Left ventricle myocardium inferior (tissue), 1 donor: ENCODE measurements at regions not wholly inside any gene's neighbourhood (a gene's known extent, or its start where the extent isn't known, plus 50 kb on each side); places are given as distances from the start of the nearest gene placed in this dataset.

Experiments
- DNase-seq: peaks from one replicate; pipeline ENCODE4 v3.0.0-alpha.2; 2020
- H3K27ac ChIP-seq: fragments of 200-600 bp; replicated peaks from 2 replicates; pipeline ENCODE4 v1.8.0; 2021
- H3K27me3 ChIP-seq: fragments of 200-600 bp; 2 replicates; pipeline ENCODE4 v1.8.0; 2021; ENCODE audit warnings: low read depth
- H3K36me3 ChIP-seq: fragments of 200-600 bp; 2 replicates; pipeline ENCODE4 v1.8.0; 2021
- H3K4me1 ChIP-seq: fragments of 200-600 bp; 2 replicates; pipeline ENCODE4 v1.8.0; 2021
- H3K4me3 ChIP-seq: fragments of 200-600 bp; 2 replicates; pipeline ENCODE4 v1.8.0; 2021; ENCODE audit warnings: mild to moderate bottlenecking, moderate library complexity
- H3K9me3 ChIP-seq: fragments of 200-600 bp; replicated peaks from 2 replicates; pipeline ENCODE4 v1.8.0; 2021
- intact Hi-C: fragments of 100-400 bp; cut with micrococcal nuclease; formaldehyde crosslinking; loops from one replicate; pipeline ENCODE4 v1.11.0; 2022
- TF ChIP-seq, protein P1 (sequence below): fragments of 200-600 bp; IDR thresholded peaks from 2 replicates; pipeline ENCODE4 v1.8.0; 2021; ENCODE audit warnings: antibody characterized with exemption, mild to moderate bottlenecking, borderline replicate concordance
- donor health status: DM: no; HTN: yes; CAD: no; lungs with severe emphysema.

DNA sequence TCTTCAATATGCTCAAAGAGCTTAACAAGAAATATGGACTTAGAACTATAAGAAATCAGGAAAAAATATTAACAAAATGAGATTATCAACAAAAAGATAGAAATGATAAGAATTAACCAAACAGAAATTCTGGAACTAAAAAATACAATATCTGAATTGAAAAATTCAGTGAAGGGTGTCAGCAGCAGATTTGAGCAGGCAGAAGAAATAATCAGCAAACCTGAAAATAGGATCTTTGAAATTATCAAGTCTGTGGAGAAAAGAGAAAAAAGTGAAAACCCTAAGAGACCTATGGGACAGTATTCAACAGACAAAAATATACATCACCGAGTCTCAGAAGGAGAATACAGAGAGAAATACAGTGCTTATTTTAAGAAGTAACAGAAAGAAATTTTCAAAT, 877.8 kb upstream of the AGA start:
- Histone ChIP-seq H3K36me3 (no peaks in the 10 kb centered on the region), H3K27me3 (no peaks in the 10 kb centered on the region), H3K4me3 (no peak overlapping the region), H3K9me3 (peaks cover 35% of the 10 kb centered on the region), H3K4me1 (no peaks in the 10 kb centered on the region), H3K27ac (no peak overlapping the region)
- intact Hi-C loops, result no loop called here
- TF ChIP-seq, protein P1, sequence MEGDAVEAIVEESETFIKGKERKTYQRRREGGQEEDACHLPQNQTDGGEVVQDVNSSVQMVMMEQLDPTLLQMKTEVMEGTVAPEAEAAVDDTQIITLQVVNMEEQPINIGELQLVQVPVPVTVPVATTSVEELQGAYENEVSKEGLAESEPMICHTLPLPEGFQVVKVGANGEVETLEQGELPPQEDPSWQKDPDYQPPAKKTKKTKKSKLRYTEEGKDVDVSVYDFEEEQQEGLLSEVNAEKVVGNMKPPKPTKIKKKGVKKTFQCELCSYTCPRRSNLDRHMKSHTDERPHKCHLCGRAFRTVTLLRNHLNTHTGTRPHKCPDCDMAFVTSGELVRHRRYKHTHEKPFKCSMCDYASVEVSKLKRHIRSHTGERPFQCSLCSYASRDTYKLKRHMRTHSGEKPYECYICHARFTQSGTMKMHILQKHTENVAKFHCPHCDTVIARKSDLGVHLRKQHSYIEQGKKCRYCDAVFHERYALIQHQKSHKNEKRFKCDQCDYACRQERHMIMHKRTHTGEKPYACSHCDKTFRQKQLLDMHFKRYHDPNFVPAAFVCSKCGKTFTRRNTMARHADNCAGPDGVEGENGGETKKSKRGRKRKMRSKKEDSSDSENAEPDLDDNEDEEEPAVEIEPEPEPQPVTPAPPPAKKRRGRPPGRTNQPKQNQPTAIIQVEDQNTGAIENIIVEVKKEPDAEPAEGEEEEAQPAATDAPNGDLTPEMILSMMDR, result no peak
- no peak for DNase-seq

DNA sequence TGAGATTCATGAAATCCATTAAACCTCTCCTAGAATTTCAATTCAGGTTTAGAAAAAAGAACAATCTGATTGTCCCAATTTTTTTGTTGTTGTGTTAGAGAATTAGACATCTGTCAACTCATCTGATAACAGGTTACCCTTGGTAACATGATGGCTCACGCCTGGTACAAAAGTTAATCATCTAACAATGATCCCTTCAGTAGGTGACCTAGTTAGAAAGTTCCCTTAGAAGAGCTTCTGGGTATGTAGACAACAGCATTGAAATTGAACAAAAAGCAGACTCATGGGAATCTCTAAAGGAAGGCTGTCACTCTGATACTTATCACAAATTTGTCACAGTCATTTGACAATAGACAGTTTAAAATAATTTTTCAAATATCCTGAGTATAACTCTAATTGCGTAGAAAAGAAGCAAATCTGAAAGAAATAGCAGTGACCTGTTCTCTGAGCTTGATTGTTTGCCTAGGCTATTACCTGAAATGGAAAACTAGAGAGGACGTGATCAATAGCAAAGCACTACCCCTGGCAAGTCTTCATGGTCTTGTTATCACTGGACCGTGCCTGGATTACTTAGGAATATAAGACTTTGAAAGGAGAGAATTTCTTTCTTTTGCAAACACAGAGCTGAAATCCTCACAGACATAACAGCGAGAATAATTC, 880.4 kb upstream of the AGA start:
- Histone ChIP-seq H3K4me3 (no peak overlapping the region), H3K36me3 (no peaks in the 10 kb centered on the region), H3K4me1 (no peaks in the 10 kb centered on the region), H3K27me3 (no peaks in the 10 kb centered on the region), H3K27ac (no peak overlapping the region), H3K9me3 (peaks cover 35% of the 10 kb centered on the region)
- TF ChIP-seq, protein P1, result no peak
- intact Hi-C loops, result no loop called here
- DNase-seq, result no peak

DNA sequence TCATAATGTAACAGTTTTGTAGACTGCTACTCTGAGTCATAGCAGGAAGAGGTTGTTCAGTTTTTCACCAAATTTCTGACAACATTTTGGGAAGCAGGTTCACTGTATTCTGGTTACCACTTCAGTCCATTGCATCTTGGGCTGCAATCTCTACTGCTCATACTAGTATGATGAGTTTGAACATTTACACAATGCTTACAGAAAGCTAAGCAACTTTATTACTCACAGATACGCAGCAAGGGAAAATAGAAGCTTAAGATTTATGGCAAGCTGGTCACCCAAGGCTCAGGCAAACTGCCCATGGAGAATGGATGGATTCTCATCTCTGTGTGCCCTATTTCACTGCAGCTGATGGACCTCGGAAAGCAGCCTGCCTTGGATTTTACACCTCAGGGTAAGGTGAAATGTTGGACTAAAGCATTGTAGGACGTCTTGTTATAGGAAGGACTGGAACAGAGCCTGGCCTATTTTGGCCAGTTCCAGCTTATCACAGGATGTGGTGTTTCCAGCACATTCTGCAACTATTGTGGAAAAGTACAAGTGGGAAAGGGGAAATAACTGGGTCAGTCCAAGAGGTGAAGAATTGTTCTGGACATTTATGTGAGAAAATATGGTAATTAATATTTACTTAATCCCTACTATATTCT, 887.1 kb upstream of the AGA start:
- Histone ChIP-seq H3K27me3 (no peaks in the 10 kb centered on the region), H3K4me1 (no peaks in the 10 kb centered on the region), H3K27ac (no peak overlapping the region), H3K4me3 (no peak overlapping the region), H3K36me3 (no peaks in the 10 kb centered on the region), H3K9me3 (peaks cover 9% of the 10 kb centered on the region)
- DNase-seq, result no peak
- intact Hi-C loops, result no loop called here
- TF ChIP-seq, protein P1, result no peak

DNA sequence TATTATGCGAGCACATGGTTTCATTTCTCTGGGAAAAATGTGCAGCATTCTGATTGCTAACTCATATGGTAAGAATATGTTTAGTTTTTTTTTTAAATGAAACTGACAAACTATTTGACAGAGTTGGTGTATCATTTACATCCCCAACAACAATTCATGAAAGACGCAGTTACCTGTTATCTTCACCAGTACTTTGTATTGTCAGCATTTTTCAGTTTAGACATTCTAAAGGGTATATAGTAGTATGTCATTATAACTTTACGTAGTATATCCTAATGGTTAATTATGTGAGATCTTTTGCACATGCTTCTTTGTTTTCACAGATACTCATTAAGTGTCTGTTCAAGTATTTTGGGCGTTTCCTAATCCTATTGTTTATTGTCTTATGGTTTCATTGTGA, 891.1 kb upstream of the AGA start:
- peaks cover 9% of the 10 kb centered on the region for H3K9me3 ChIP-seq
- H3K27me3 ChIP-seq, result no peaks in the 10 kb centered on the region
- TF ChIP-seq, protein P1, result no peak
- no peaks in the 10 kb centered on the region for H3K36me3 ChIP-seq
- intact Hi-C loops, result no loop called here
- no peak overlapping the region for H3K27ac ChIP-seq
- H3K4me3 ChIP-seq, result no peak overlapping the region
- no peak for DNase-seq
- H3K4me1 ChIP-seq, result no peaks in the 10 kb centered on the region

DNA sequence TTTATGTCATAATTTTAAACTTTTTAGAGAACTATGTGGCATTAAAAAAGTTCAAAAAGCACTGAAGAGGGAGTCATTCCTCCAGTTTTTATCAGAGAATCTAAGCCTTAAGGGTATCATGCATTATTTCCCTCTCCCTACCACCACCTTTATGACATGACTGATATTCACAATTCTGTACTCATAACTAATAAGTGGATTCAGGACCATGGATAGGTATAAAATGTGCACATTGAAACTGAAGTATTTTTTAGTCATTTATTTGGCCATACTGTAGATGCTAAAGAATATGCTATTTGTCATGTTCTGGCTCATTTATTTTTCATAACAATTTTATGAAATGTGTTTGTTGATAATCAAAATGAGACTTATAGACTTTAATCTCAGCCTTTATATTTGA, 897.5 kb upstream of the AGA start:
- no peaks in the 10 kb centered on the region for H3K36me3 ChIP-seq
- H3K4me1 ChIP-seq, result no peaks in the 10 kb centered on the region
- H3K4me3 ChIP-seq, result no peak overlapping the region
- no peak for DNase-seq
- H3K9me3 ChIP-seq, result no peaks in the 10 kb centered on the region
- H3K27me3 ChIP-seq, result no peaks in the 10 kb centered on the region
- intact Hi-C loops, result no loop called here
- H3K27ac ChIP-seq, result no peak overlapping the region
- TF ChIP-seq, protein P1, result no peak
